ENCODE measurements at regions not wholly inside any gene's neighbourhood (a gene's known extent, or its start where the extent isn't known, plus 50 kb on each side); places are given as distances from the start of the nearest gene placed in this dataset.
"Not testable (repeated sequence)": the region's sequence is repeated elsewhere in the genome, so short reads cannot be mapped to it uniquely, and the experiment has no call there.

DNA sequence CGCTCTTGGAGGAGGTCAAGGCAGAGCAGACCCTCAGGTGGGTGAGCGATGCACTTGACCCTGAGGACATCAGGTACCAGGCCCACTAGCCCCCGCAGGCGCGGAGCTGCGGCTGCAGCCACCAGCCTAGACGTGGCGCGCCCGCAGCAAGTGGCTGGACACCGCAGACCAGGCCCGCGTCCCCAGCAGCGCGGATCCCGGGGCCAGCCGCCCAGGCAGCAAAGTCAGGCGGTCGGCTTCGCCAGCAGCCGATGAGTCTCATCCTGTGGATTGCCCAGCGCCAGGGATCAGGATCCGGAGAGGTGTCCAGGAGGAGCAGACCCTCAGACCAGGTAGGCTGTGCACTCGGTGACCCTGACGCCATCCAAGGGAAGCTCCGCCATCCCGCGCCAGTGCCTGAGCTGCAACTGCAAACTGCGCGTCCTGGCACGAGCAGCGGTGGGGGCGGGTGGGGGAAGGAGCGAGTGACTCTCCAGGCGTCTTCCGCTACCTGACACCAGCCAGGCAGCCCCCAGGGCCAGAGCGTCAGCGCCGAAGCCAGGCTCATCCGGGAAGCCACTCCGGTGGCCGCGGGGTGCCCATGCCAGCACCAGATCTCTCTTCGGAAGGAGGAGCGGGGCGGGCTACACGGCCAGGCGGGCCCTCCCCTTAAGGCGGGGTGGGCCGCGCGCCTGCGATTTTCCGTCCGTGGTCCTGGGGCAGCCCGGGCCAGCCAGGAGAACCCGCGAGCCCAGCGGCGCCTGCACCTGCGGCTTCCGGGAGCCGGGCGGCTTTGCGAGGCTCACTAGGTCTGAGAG lies 92.6 kb upstream of the THOC3 start:
- not testable (repeated sequence) for DNase-seq (ENCODE audit: low read depth)

GRCh38 chr5:176061269-176061622 lies 93.1 kb upstream of the THOC3 start:
- not testable (repeated sequence) for DNase-seq (ENCODE audit: low read depth)

GRCh38 chr5:176061660-176062059 lies 93.5 kb upstream of the THOC3 start:
- DNase-seq (ENCODE audit: low read depth), result not testable (repeated sequence)

- DNase-seq (ENCODE audit: low read depth), result not testable (repeated sequence)
Measured at GRCh38 chr5:176066262-176066945, 98.3 kb upstream of the THOC3 start.

- DNase-seq (ENCODE audit: low read depth), result peak; percentile 26
Measured at GRCh38 chr5:176067162-176067561, 99.0 kb upstream of the THOC3 start.

GRCh38 chr5:176067948-176068347 lies 99.8 kb upstream of the THOC3 start:
- not testable (repeated sequence) for DNase-seq (ENCODE audit: low read depth)

DNA sequence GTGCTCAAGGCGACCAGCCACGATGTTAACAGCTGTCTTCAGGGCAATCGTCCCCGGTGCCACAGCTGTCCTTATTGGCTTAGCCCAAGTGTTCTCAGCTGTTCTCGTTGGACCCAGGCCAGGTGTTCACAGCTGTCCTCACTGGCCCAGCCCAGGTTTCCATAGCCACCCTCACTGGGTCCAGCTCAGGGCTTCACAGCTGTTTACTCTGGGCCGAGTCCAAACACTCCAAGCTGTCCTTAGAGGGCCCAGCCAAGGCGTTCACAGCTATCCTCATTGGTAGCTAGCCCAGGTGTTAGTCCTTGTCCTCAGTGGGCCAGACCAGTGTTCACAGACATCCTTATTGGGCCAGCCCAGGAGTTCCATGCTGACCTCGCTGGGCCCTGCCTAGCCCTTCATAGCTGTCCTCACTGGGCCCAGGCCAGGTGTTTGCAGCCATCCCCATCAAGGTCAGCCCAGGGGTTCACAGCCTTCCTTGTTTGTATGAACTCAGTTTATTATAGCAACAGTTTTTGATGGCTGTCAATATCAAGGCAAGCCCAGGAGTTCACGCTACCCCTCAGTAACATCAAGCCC lies 106.0 kb upstream of the THOC3 start:
- not testable (repeated sequence) for DNase-seq (ENCODE audit: low read depth)

DNA sequence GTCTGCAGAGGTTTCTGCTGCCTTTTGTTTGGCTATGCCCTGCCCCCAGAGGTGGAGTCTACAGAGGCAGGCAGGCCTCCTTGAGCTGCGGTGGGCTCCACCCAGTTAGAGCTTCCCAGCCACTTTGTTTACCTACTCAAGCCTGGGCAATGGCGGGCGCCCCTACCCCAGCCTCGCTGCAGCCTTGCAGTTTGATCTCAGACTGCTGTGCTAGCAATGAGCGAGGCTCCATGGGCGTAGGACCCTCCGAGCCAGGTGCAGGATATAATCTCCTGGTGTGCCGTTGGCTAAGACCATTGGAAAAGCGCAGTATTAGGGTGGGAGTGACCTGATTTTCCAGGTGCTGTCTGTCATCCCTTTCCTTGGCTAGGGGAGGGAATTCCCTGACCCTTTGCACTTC lies 115.6 kb upstream of the THOC3 start:
- not testable (repeated sequence) for DNase-seq (ENCODE audit: low read depth)

- DNase-seq (ENCODE audit: low read depth), result not testable (repeated sequence)
Measured at GRCh38 chr5:176103083-176103482, 135.0 kb upstream of the THOC3 start.

DNA sequence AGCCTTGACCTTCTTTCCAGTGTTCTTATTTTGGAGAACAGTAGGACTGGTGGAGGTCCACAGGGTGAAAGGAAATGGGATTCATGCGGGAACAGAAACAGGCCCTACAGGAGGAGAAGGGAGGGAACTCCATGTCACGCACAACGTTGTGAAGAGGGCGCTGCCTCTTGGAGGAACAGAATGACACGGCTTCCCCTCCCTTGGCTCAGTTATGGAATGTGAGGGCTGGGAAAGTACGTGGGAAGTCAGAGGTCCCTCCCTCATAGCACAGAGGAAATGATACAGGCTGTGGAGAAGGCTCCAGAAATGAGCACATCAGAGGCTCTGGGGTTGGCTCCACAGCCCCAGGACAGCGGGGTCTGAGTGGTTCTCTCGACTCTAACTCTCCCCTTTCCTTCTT lies 125.3 kb upstream of the SIMC1 start:
- not testable (repeated sequence) for DNase-seq (ENCODE audit: low read depth)

DNA sequence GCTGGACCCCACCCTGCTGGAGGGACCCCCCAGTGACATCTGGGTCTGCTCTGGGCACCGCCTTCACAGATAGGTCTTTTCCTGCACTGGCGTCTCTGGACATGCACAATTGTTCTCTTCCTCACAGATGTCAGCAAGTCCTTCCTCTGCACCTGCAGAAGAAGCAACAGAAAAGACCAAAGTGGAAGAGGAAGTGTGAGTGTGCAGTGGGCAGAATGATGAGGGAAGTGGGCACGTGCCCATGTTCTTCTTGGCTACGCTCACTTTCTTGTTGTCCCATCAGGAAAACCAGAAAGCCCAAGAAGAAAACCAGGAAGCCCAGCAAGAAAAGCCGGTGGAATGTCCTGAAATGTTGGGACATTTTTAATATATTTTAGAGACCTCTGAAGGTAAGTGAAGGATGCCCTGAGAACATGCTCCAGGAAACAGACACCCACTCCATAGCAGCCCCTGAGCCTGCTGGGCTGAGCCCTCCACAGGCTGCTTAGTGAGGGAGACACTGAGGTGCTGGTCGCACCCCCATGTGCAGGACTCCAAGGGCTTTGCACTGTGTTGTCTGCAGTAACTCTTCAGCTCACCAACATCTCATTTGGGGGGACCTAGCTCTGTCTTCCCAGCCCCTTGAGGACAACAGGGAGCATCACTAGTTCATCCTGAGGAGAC lies 124.4 kb upstream of the SIMC1 start:
- DNase-seq (ENCODE audit: low read depth), result not testable (repeated sequence)

DNA sequence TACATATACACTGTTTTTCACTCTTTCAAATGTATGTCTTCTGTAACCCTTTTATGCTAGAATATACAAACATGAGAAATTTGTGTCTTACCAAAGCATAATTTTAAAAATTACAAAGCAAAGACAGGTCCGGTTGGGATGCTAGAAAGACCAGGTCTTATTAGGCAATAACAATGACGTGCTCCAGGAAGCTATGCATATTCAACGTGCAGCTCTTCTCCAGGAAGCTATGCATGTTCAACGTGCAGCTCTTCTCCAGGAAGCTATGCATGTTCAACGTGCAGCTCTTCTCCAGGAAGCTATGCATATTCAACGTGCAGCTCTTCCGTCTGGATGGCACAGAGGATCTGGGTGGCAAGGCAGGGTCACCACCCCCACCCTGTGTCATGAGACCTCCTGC lies 123.4 kb upstream of the SIMC1 start:
- DNase-seq (ENCODE audit: low read depth), result not testable (repeated sequence)

DNA sequence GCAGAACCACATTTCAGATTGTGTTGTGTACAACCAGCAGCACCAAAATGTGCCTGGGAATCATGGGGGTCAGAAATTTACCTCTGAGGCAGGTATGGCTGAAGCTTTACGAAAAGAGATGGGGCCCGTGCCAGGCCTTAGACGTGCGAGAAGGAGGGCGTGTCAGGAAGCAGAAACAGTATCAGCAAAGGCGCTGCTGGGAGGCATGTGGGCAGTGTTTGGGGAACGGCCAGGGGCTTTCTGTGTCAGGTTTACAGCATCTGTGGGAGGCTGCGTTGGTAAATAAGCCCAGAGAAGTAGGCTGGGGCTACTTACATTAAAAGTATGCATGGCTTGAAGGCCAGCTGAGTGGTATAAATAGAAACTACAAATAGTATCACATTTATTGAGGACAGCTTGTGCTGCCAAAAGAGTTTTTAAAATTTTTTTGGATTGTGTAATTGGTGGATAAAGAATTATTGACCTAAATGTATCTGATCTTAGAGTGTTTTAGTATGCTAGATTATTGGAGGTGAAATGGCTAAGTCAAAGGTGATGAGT lies 120.5 kb upstream of the SIMC1 start:
- DNase-seq (ENCODE audit: low read depth), result not testable (repeated sequence)

DNA sequence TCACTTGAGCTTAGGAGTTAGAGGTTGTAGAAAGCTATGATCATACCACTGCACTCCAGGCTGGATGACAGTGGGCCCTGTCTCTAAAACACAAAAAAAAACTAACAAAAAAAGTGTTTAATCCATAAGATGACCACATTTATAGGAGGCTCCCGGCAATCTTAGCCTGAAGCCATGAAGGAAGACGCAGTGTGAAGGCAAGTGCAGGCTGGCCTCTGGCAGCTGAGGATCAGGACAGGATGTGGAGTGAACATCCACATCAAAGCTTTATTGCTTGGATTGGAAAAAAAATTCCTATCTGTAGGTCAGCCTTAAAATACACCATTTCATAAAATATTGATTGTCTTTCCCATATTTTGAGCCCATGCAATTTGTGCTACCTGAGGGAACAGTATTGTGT lies 115.9 kb upstream of the SIMC1 start:
- DNase-seq (ENCODE audit: low read depth), result not testable (repeated sequence)

DNA sequence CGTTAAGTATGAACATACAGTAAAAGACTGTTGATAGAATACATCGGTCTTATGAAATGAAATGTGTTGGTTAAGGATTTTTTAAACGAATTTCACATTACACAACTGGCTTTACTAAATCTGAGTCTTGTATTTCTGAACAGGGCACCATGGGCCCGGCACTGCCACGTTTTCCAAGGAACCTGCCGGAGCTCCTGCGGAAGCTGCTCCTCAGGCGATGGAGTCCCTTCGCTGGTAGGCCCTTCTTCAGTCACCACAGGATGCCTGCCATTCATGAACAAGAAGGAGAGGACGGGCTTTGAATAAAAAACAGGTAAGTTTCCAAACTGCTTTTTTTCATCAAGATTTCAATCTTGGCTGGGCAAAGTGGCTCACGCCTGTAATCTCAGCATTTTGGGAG lies 114.1 kb upstream of the SIMC1 start:
- DNase-seq (ENCODE audit: low read depth), result not testable (repeated sequence)

- no peak for DNase-seq (ENCODE audit: low read depth)
Measured at GRCh38 chr5:176131771-176132170, 106.5 kb upstream of the SIMC1 start.

- no peak for DNase-seq (ENCODE audit: low read depth)
Measured at GRCh38 chr5:176132471-176133288, 105.5 kb upstream of the SIMC1 start.

DNA sequence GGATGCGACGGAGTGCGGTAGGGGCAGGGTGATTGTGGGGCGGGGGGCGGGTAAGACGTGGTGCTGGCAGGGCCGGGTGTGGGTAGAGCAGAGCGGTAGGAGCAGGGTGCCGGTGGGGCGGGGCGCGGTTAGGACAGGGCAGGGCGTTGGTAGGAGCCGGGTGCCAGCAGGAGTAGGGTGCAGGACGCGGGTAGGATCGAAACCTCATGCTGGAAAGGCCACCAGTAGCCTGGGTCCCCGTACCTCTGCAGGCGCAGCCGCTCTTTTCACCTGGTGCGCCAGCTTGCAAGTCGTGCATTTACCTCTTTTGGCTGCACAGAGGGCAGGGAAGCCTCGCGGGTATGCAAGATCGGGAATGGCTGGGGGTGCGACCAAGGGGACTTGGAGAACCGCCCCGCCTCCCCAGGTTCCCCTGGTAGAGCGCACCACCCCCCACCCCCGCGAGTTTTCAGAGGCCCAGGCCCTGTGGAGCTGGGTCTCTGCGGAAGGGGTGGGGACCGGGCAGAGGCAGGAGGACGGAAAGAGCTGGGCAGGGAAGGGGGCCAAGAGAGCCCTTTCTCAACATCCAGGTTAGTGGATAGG lies 104.8 kb upstream of the SIMC1 start:
- no peak for DNase-seq (ENCODE audit: low read depth)

DNA sequence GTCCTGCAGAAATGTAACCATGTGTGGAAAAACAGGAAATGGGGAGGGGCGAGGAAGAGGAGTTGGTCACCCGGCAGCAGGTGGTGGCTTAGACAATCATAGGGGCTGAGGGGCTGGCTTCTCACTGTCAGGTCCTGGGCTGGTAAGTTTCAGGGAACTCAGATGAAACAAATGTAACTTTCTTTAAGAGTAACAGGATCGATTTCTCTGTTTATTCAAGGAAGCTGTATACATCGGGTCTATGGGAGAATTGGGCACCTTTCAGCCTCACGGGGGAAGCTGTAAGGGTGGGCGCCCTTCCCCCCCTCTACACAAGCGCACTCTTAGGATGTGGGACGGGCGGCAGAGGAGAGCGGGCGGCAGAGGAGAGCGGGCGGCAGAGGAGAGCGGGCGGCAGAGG lies 104.3 kb upstream of the SIMC1 start:
- no peak for DNase-seq (ENCODE audit: low read depth)

- no peak for DNase-seq (ENCODE audit: low read depth)
Measured at GRCh38 chr5:176134529-176135223, 103.5 kb upstream of the SIMC1 start.

All from stimulated activated CD4-positive, alpha-beta T cell treated with anti-CD3 and anti-CD28 coated beads, Interleukin-2, amount 100 ng/mL, for 4 hours (primary cell).